Right hindlimb (tissue), 1 donor: ENCODE measurements at regions not wholly inside any gene's neighbourhood (a gene's known extent, or its start where the extent isn't known, plus 50 kb on each side); places are given as distances from the start of the nearest gene placed in this dataset.
"Not testable (repeated sequence)": the region's sequence is repeated elsewhere in the genome, so short reads cannot be mapped to it uniquely, and the experiment has no call there.

ENCODE experiments used
- DNase-seq: peaks from one replicate; pipeline ENCODE4 v3.0.0-alpha.2; 2018

- no peak for DNase-seq
Observed at GRCh38 chr2:189231719-189232323, 52.3 kb upstream of the COL5A2 start.

DNA sequence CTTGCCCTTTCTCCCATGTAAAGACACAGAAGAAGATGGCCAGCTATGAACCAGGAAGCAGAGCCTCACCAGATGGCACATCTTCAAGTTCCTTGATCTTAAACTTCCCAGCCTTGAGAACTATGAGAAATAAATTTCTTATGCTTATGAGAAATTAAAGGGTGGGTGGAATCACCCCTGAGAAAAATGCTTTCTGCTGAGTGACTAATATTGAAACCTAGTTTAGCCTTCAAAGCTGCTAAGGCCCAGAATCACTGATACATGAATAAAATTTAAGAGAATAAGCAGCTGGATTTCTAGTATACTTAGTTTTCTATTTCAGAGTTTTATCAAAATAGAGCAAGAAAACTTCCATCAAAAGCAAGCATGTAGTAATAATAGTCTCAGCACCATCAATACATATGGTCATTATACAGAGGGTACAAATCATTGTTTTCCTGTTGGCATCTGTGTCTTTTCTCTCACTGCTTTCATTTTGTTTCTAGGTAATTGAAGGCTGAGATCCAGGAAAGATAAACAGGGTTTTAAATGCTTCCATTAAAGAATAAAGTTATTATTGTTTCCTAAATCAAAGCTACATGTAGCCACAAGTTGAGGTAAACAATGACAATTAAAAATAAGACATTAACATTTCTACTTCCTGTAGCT is 53.3 kb upstream of the COL5A2 start:
- DNase-seq = no peak

- DNase-seq = no peak
Observed at GRCh38 chr2:189233527-189233926, 54.0 kb upstream of the COL5A2 start.

DNA sequence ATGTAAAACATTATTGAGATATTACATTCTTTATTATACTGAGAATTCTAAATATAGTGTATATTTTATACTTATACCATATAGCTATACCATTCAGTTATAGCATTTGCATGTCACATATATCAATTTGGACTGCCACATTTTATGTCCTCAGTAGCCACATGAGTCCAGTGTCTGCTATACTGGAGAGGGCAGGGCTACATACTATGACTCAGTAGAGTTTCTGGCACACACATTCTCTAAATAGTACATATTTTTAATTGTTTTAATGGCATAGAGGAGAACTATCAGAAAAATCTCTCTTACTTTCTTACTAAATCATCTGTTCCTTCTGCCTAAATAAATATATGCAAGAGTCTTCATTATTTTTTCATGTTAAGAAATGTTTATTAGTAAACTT is 55.4 kb upstream of the COL5A2 start:
- DNase-seq = no peak

GRCh38 chr2:189236066-189236465 is 56.5 kb upstream of the COL5A2 start:
- no peak for DNase-seq

DNA sequence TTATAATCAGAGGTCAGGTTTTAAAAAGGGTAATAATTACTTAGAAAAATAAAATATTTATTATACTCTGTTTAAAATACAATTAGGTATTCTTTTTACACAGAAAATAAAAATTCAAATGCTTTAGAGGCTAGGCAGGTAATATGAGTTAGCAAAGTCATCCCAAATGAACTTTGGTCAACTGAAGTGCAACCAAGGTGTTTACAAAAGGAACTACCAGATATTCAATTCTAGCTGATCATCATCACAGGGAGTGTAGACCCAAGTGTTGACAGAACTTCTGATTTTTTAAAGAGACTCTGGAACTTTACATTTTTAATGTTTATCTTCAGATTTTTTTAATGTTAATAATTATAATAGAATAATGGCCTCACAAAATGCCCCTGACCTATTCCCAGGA is 59.3 kb upstream of the COL5A2 start:
- DNase-seq = no peak

DNA sequence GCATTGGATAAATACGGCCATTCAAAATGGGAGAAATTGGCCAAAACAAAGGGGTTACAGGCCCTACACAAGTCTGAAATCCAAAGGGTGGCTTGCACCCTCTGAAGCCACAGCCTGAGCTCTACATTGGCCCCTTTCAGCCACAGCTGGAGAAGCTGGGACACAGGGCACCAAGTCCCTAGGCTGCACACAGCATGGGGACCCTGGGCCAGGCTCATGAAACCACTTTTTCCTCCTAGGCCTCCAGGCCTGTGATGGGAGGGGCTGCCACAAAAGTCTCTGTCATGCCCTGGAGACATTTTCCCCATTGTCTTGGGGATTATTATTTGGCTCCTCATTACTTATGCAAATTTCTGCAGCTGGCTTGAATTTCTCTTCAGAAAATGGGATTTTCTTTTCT is 64.3 kb upstream of the COL5A2 start:
- DNase-seq = not testable (repeated sequence)

DNA sequence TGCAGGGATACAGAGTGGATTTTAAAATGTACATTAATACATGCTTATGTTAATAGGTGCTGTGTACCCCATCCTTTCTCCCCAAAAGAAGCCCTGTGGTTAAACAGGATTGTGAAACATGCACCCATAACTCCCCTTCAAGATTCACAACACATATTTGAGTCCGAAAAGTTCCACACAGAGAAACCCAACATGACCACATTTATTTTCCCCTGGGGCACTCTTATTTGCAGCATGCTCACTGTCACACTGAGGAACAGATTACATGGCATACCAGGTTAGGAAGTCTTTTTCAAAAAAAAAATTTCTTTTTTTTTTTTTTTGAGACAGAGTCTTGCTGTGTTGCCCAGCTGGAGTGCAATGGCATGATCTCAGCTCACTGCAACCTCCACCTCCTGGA is 67.7 kb upstream of the COL5A2 start:
- no peak for DNase-seq

- no peak for DNase-seq
Observed at GRCh38 chr2:189248141-189248540, 68.6 kb upstream of the COL5A2 start.

DNA sequence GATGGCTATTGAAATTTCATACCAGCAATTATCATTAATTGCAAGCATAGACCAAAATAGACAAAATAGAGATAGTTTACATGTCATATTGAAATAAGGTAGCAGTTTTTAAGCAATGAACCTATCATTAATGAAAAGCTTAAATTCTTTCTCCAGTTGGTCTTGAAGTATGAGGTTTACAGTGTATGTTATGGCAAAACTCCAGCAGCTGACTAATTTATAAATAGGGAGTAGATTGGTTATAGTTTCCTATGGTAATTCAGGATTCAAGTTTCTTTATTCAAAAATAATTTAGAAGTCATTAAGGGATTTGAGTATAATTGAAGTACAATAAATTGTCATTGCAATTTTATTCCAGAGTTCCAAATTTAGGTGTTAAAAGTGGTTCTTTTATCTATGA is 69.6 kb upstream of the COL5A2 start:
- no peak for DNase-seq

- DNase-seq = no peak
Observed at GRCh38 chr2:189249901-189250300, 70.3 kb upstream of the COL5A2 start.

- DNase-seq = peak; percentile 27
Observed at GRCh38 chr2:189252991-189253675, 73.6 kb upstream of the COL5A2 start.

GRCh38 chr2:189253836-189254235 is 74.3 kb upstream of the COL5A2 start:
- DNase-seq = no peak

DNA sequence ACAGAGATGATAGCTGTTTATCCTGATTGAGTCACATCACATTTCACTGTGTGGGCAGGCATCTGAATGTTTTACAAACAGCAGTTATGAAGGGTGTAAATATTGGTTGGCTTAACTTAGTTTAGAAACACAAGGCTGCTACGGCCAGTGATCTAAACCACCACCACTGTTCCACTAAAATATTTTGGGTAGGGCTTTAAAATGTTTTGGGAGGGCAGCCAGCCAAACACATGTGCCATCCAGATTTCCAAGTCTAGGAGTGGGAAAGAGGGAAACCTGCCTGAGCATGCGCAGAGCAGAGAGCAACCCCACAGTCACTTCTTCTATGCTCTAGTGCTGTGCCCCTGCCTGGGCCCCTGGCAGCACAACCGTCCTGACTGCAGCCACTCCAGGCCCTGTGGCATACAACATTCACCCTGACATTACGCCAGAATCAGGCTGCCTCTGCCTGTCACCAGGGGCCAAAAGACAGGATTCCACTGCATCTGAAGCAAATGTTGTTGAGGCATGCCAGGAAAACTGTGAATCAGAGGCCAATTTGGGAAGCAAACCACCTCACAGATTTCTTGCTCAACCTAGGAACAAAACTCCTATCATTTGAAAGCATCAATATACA is 74.8 kb upstream of the COL5A2 start:
- peak; percentile 91 for DNase-seq

DNA sequence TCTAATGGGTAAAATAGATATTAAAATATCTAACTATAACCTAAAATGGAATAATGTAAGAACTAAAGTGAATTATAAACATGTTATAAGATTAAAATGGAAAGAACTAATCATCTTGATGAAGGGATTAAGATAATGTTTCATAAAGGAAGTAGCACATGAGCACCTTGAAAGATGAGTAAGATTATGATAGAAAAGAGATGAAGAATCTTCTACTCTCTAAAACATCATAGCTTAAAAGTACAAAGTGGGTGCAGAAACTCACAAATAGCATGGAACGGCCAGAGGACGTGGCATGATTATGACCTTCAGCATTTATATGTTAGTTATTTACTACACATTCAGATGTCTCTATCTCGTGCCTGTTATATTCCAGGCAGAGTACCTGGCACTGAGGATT is 76.2 kb upstream of the COL5A2 start:
- DNase-seq = no peak

- peak; percentile 57 for DNase-seq
Observed at GRCh38 chr2:189258616-189259365, 79.2 kb upstream of the COL5A2 start.

GRCh38 chr2:189260361-189260814 is 80.8 kb upstream of the COL5A2 start:
- no peak for DNase-seq

GRCh38 chr2:189261431-189261841 is 81.9 kb upstream of the COL5A2 start:
- DNase-seq = peak; percentile 78

- DNase-seq = no peak
Observed at GRCh38 chr2:189261916-189262315, 82.4 kb upstream of the COL5A2 start.

- DNase-seq = no peak
Observed at GRCh38 chr2:189265696-189266320, 86.2 kb upstream of the COL5A2 start.

- no peak for DNase-seq
Observed at GRCh38 chr2:189267491-189267890, 87.9 kb upstream of the COL5A2 start.

DNA sequence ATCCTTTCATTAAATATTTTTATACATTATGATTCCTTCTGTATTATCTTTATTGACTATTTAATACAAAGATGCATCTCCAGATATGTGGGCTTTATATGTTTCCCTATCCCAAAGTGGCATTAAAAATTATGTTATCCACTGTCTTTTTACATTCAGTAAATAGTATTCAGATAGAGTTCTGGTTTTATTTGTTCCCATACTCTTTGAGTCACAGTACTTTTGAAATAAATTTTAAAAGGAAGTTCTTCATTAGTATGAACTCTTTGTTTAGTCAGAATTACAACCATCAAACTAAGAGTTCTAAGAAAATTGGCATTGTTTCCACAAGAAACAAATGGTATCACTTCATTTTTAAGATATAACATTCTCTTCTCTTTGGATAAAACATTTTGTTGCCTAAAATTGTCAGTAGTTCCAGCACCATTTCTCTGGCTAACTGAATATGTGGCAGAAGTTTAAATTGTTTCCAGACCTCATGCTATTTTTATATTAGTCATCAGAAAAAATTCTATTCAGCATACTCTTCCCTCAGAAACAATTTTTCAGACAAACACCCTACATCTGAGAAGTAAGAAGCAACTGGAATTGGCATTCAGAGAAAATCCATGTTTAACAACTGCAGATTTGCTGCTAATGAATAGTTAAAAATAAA is 88.5 kb upstream of the COL5A2 start:
- no peak for DNase-seq
